ENCODE measurements at regions not wholly inside any gene's neighbourhood (a gene's known extent, or its start where the extent isn't known, plus 50 kb on each side); places are given as distances from the start of the nearest gene placed in this dataset.

- TF ChIP-seq EZH2 (IDR thresholded peaks at IDR 0.05) (no peak), POLR2AphosphoS5 (IDR thresholded peaks at IDR 0.05; ENCODE audit: borderline replicate concordance, low read depth, low read length) (no peak), FOXP2 (optimal IDR thresholded peaks at IDR 0.05; ENCODE audit: control extremely low read depth, extremely low read length, insufficient read depth) (no peak)
These were observed 239.0 kb upstream of the KCNMB2 start for GRCh38 chr3:178297199-178297598.

Data from SK-N-MC (cell line).